Muscle of arm (tissue), 1 donor: ENCODE measurements at regions not wholly inside any gene's neighbourhood (a gene's known extent, or its start where the extent isn't known, plus 50 kb on each side); places are given as distances from the start of the nearest gene placed in this dataset.
"Not testable (repeated sequence)": the region's sequence is repeated elsewhere in the genome, so short reads cannot be mapped to it uniquely, and the experiment has no call there.

ENCODE experiments used
- DNase-seq: peaks from one replicate; pipeline ENCODE4 v3.0.0-alpha.2; 2013

- DNase-seq, result no peak
These were observed 196.9 kb upstream of the CNTNAP2 start for GRCh38 chr7:145919712-145920111.

GRCh38 chr7:145916776-145917175 is 199.8 kb upstream of the CNTNAP2 start:
- no peak for DNase-seq

GRCh38 chr7:145915679-145916078 is 200.9 kb upstream of the CNTNAP2 start:
- DNase-seq, result no peak

- DNase-seq, result no peak
These were observed 206.5 kb upstream of the CNTNAP2 start for GRCh38 chr7:145909991-145910513.

GRCh38 chr7:145903658-145904057 is 212.9 kb upstream of the CNTNAP2 start:
- DNase-seq, result no peak

- DNase-seq, result no peak
These were observed 214.5 kb upstream of the CNTNAP2 start for GRCh38 chr7:145902123-145902522.

- no peak for DNase-seq
These were observed 216.7 kb upstream of the CNTNAP2 start for GRCh38 chr7:145899938-145900337.

- DNase-seq, result no peak
These were observed 222.6 kb upstream of the CNTNAP2 start for GRCh38 chr7:145893925-145894535.

- no peak for DNase-seq
These were observed 231.7 kb upstream of the CNTNAP2 start for GRCh38 chr7:145884716-145885514.

- DNase-seq, result no peak
These were observed 240.2 kb upstream of the CNTNAP2 start for GRCh38 chr7:145876376-145876775.

- DNase-seq, result no peak
These were observed 241.3 kb upstream of the CNTNAP2 start for GRCh38 chr7:145875267-145875666.

- DNase-seq, result no peak
These were observed 247.7 kb upstream of the CNTNAP2 start for GRCh38 chr7:145868935-145869334.

- no peak for DNase-seq
These were observed 254.4 kb upstream of the CNTNAP2 start for GRCh38 chr7:145862212-145862611.

GRCh38 chr7:145860809-145861208 is 255.8 kb upstream of the CNTNAP2 start:
- no peak for DNase-seq

GRCh38 chr7:145850636-145851035 is 266.0 kb upstream of the CNTNAP2 start:
- DNase-seq, result no peak

GRCh38 chr7:145848691-145849090 is 267.9 kb upstream of the CNTNAP2 start:
- no peak for DNase-seq

- DNase-seq, result no peak
These were observed 271.3 kb upstream of the CNTNAP2 start for GRCh38 chr7:145845345-145845744.

GRCh38 chr7:145839814-145840213 is 276.8 kb upstream of the CNTNAP2 start:
- no peak for DNase-seq

GRCh38 chr7:145831616-145832206 is 284.9 kb upstream of the CNTNAP2 start:
- DNase-seq, result no peak

GRCh38 chr7:145817687-145818086 is 298.9 kb upstream of the CNTNAP2 start:
- no peak for DNase-seq

- no peak for DNase-seq
These were observed 304.4 kb upstream of the CNTNAP2 start for GRCh38 chr7:145812218-145812617.

- DNase-seq, result not testable (repeated sequence)
These were observed 311.1 kb upstream of the CNTNAP2 start for GRCh38 chr7:145805496-145805895.

GRCh38 chr7:145797507-145797906 is 319.1 kb upstream of the CNTNAP2 start:
- DNase-seq, result no peak
